GM12891 (cell line): ENCODE measurements at regions not wholly inside any gene's neighbourhood (a gene's known extent, or its start where the extent isn't known, plus 50 kb on each side); places are given as distances from the start of the nearest gene placed in this dataset.

Experiments
- PAX5 ChIP-seq: IDR thresholded peaks from 2 replicates; pipeline ENCODE4 v1.6.1; 2011; ENCODE audit warnings: low read length, moderate library complexity, mild to moderate bottlenecking; ENCODE audit not compliant: insufficient read depth, severe bottlenecking
- POLR2A ChIP-seq: IDR thresholded peaks from 2 replicates; pipeline ENCODE4 v1.6.1; 2011; ENCODE audit warnings: low read depth, low read length, control low read depth
- POLR2AphosphoS5 ChIP-seq: IDR thresholded peaks from 2 replicates; pipeline ENCODE4 v1.6.1; 2011; ENCODE audit warnings: low read depth, low read length, control low read depth
- POU2F2 ChIP-seq: IDR thresholded peaks from 2 replicates; pipeline ENCODE4 v1.6.1; 2011; ENCODE audit warnings: low read depth, mild to moderate bottlenecking, control low read depth, low read length, moderate library complexity
- SPI1 ChIP-seq: IDR thresholded peaks from 2 replicates; pipeline ENCODE4 v1.6.1; 2011; ENCODE audit warnings: low read depth, low read length, control low read depth
- TAF1 ChIP-seq: IDR thresholded peaks from 2 replicates; pipeline ENCODE4 v1.6.1; 2011; ENCODE audit warnings: low read depth, low read length, control low read depth

DNA sequence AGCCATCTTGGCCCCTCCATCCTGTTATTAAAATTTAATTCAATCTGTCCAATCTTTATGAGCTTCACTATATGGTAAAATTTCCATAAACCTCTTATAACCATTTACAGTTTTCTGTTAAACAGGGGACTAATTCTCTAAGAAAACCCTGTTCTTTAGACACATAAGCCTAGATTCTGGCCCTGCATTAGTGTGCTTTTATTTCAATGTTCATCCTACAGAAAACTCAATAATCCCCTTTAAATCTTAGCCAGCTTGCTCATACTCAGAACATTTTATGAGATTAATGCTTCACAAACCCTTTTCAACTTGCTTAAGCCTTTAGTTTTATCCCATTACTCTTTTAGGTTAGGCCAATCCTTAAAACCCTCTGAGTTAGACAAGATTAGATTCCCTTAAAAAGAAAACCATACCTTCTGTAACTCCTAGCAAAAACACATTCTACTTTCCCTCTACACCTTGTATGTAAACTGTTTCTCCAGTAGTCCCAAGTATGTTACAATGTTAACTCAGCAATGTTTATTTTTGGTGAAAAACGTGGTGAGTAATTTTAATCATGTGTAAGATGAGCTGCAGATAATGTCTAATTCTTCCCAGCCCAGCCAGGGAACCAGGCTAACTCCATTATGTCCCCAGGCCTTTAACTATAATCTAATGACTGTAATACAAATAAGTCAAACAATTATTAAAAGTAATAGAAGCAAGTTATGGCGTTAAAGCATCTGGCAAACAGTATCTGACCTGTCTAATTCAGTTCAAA lies 1953.4 kb upstream of the LRRTM1 start:
- TF ChIP-seq POLR2AphosphoS5: no peak
- no peak for TF ChIP-seq TAF1
- no peak for TF ChIP-seq POLR2A
- no peak for TF ChIP-seq POU2F2
- no peak for TF ChIP-seq SPI1
- no peak for TF ChIP-seq PAX5
